ENCODE measurements at regions not wholly inside any gene's neighbourhood (a gene's known extent, or its start where the extent isn't known, plus 50 kb on each side); places are given as distances from the start of the nearest gene placed in this dataset.

GRCh38 chr2:221210686-221211085, 361.4 kb downstream of the EPHA4 start:
- H3K4me3 ChIP-seq (ENCODE audit: low read depth, low read length) = no peak overlapping the region
- CTCF ChIA-PET = no interaction called here
- POLR2A ChIA-PET = no interaction called here
- TF ChIP-seq, protein P1, sequence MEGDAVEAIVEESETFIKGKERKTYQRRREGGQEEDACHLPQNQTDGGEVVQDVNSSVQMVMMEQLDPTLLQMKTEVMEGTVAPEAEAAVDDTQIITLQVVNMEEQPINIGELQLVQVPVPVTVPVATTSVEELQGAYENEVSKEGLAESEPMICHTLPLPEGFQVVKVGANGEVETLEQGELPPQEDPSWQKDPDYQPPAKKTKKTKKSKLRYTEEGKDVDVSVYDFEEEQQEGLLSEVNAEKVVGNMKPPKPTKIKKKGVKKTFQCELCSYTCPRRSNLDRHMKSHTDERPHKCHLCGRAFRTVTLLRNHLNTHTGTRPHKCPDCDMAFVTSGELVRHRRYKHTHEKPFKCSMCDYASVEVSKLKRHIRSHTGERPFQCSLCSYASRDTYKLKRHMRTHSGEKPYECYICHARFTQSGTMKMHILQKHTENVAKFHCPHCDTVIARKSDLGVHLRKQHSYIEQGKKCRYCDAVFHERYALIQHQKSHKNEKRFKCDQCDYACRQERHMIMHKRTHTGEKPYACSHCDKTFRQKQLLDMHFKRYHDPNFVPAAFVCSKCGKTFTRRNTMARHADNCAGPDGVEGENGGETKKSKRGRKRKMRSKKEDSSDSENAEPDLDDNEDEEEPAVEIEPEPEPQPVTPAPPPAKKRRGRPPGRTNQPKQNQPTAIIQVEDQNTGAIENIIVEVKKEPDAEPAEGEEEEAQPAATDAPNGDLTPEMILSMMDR (IDR thresholded peaks at IDR 0.05; ENCODE audit: insufficient read depth, low read depth, low read length) = no peak
- no peaks in the 10 kb centered on the region for H3K27me3 ChIP-seq (ENCODE audit: control insufficient read depth, insufficient read depth, low read length)
- H3K36me3 ChIP-seq (ENCODE audit: control insufficient read depth, insufficient read depth, low read length) = no peaks in the 10 kb centered on the region
- no peak for DNase-seq (ENCODE audit: low read depth)

- DNase-seq (ENCODE audit: low read depth) = no peak
- TF ChIP-seq, protein P1 (IDR thresholded peaks at IDR 0.05; ENCODE audit: insufficient read depth, low read depth, low read length) = no peak
- Histone ChIP-seq H3K4me3 (ENCODE audit: low read depth, low read length) (no peak overlapping the region), H3K36me3 (ENCODE audit: control insufficient read depth, insufficient read depth, low read length) (no peaks in the 10 kb centered on the region), H3K27me3 (ENCODE audit: control insufficient read depth, insufficient read depth, low read length) (no peaks in the 10 kb centered on the region)
- POLR2A ChIA-PET = interaction anchor here (0.6 kb wide), 1 partner anchor 97 kb away, joined by 4 read pairs; no protein-coding TSS in a partner anchor
- CTCF ChIA-PET = no interaction called here
Measured at GRCh38 chr2:221211653-221212052, 360.5 kb downstream of the EPHA4 start.

DNA sequence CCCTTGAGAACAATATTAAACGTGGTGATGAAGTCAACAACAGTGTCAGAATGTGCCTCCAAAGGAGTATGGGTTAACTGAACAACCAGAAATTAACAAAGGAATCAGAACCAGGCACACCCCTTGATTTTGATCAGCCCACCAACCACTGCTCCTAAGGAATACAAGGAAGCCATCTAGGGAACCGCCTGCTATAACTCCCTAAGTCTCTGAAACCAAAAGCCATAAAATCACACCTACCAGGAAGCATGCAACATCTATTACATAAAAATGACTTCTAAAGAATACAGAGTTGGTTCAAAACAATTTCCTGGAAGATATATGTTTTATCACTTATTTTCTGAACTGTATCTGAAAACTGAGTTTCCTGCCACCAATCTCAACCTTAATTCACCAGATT, 360.0 kb downstream of the EPHA4 start:
- Histone ChIP-seq H3K36me3 (ENCODE audit: control insufficient read depth, insufficient read depth, low read length) (no peaks in the 10 kb centered on the region), H3K27me3 (ENCODE audit: control insufficient read depth, insufficient read depth, low read length) (no peaks in the 10 kb centered on the region), H3K4me3 (ENCODE audit: low read depth, low read length) (no peak overlapping the region)
- ChIA-PET POLR2A (interaction anchor here (0.6 kb wide), 1 partner anchor 97 kb away, joined by 4 read pairs; no protein-coding TSS in a partner anchor), CTCF (no interaction called here)
- TF ChIP-seq, protein P1 (IDR thresholded peaks at IDR 0.05; ENCODE audit: insufficient read depth, low read depth, low read length) = no peak
- DNase-seq (ENCODE audit: low read depth) = no peak

- Histone ChIP-seq H3K36me3 (ENCODE audit: control insufficient read depth, insufficient read depth, low read length) (no peaks in the 10 kb centered on the region), H3K27me3 (ENCODE audit: control insufficient read depth, insufficient read depth, low read length) (no peaks in the 10 kb centered on the region), H3K4me3 (ENCODE audit: low read depth, low read length) (no peak overlapping the region)
- DNase-seq (ENCODE audit: low read depth) = no peak
- ChIA-PET POLR2A (no interaction called here), CTCF (no interaction called here)
- TF ChIP-seq, protein P1 (IDR thresholded peaks at IDR 0.05; ENCODE audit: insufficient read depth, low read depth, low read length) = no peak
Measured at GRCh38 chr2:221215487-221215886, 356.6 kb downstream of the EPHA4 start.

DNA sequence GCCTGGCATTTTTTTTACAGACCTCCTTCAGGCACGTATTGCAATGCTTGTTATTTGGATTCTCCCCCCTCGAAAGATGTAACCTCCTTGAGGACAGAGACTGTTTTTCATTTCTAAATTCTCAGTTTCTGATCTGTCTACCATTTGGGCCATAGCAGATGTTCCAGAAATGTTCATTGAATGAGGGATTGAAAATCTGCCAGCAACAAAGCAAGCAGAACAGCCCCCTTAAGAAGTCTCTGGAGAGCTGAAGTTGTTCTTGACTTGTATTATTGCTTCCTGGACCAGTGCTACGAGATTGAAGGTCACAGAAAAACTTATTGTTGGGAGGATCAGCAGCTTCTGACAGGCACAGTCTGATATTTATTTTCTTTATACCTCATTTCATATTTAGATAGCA, 355.5 kb downstream of the EPHA4 start:
- Histone ChIP-seq H3K4me3 (ENCODE audit: low read depth, low read length) (no peak overlapping the region), H3K36me3 (ENCODE audit: control insufficient read depth, insufficient read depth, low read length) (no peaks in the 10 kb centered on the region), H3K27me3 (ENCODE audit: control insufficient read depth, insufficient read depth, low read length) (no peaks in the 10 kb centered on the region)
- CTCF ChIA-PET = no interaction called here
- TF ChIP-seq, protein P1 (IDR thresholded peaks at IDR 0.05; ENCODE audit: insufficient read depth, low read depth, low read length) = no peak
- no peak for DNase-seq (ENCODE audit: low read depth)
- POLR2A ChIA-PET = no interaction called here
